ENCODE measurements at regions not wholly inside any gene's neighbourhood (a gene's known extent, or its start where the extent isn't known, plus 50 kb on each side); places are given as distances from the start of the nearest gene placed in this dataset.

GRCh38 chr3:110894574-110894973 is 177.0 kb upstream of the NECTIN3 start:
- no peak for FAIRE-seq
- DNase-seq (ENCODE audit: insufficient read length, low spot score) = no peak
- no peak for TF ChIP-seq POLR2A (IDR thresholded peaks at IDR 0.05; ENCODE audit: low read depth, low read length)

DNA sequence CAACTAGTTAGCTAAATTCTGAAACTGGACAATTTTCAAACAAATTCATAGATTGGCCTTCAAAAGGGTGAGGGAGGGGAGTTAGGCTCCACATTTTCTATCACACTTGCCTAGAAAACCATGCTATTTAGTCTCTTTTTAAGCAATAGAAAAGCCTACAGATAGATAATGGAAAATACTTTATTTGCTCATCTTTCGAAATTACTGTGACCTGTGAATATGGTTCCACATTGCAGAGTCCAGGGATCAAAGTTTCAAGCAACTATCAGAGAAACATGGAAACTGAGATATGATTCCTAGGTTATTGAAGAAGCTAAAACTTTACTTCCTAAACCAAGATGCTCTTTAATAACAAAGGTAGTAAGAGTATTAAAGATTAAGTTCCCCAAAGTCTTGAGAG is 176.6 kb upstream of the NECTIN3 start:
- TF ChIP-seq POLR2A (IDR thresholded peaks at IDR 0.05; ENCODE audit: low read depth, low read length) = no peak
- DNase-seq (ENCODE audit: insufficient read length, low spot score) (no peak), FAIRE-seq (no peak)

- DNase-seq (ENCODE audit: insufficient read length, low spot score) (no peak), FAIRE-seq (no peak)
- TF ChIP-seq POLR2A (IDR thresholded peaks at IDR 0.05; ENCODE audit: low read depth, low read length) = no peak
Observed at GRCh38 chr3:110897046-110897445, 174.6 kb upstream of the NECTIN3 start.

DNA sequence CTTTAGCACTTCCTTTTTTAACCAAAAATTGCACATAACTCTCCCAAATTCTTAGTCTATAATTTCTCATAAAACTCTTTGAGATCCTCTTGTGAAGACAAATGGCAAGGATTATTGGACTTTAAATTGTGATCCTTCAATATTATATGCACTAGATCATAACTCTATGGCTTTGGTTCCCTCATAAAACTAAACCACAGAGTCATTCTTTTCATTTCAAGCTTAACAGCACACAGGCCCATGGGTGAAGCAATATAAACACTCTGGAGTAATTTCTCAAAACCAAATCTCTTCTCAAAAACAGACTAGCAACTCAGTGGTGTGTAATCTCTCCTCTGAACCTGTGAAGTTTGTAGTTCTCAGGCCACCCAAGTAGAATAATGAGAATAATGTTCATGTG is 171.0 kb upstream of the NECTIN3 start:
- TF ChIP-seq POLR2A (IDR thresholded peaks at IDR 0.05; ENCODE audit: low read depth, low read length) = no peak
- no peak for FAIRE-seq
- no peak for DNase-seq (ENCODE audit: insufficient read length, low spot score)

DNA sequence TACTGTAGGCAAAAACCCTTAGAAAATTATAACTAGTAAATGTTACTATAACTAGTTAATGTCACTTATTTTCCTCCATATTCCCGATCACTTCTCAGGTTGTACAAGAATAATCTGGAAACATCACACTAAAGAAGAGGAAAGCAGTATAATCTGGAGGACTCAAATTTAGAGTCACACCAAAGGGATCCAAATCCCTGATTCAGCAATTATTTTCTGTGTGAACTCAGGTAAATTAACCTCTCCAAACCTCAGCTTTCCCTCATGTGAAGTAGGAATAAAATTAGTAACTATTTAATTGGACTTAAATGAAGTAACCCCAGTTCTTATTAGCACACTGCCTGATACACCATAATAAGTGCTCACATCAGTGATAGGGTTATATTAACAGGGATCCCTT is 170.1 kb upstream of the NECTIN3 start:
- DNase-seq (ENCODE audit: insufficient read length, low spot score) (no peak), FAIRE-seq (no peak)
- no peak for TF ChIP-seq POLR2A (IDR thresholded peaks at IDR 0.05; ENCODE audit: low read depth, low read length)

DNA sequence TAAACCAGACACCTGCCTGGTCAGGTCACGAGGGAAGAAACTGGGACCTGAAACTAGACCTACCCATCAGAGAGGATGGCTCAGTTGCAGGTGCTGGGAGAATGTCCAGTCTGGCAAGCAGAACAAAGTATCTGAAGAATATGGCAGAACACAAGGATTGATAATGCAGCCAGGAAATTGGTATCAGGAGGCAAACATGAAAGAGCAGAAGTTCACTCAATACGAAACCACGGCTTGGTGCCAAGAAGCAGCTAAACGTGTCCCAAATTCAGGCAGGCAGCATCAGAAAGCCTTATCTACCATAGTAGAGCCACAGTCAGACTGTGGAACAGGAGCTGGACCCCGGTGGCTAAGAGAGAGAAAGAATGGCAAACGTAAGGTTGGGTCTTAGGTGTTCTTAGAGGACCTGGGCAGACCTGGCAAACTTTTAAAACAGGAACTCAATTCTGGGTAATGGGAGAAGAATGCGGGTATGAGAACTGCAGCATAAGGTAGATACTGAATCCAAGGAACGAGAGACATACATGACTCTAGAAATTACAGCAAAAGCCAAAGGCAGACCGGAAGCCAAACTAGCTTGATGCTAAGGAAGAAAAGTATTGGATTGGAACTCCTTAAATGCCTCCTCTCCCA is 169.0 kb upstream of the NECTIN3 start:
- no peak for FAIRE-seq
- no peak for DNase-seq (ENCODE audit: insufficient read length, low spot score)
- no peak for TF ChIP-seq POLR2A (IDR thresholded peaks at IDR 0.05; ENCODE audit: low read depth, low read length)

DNA sequence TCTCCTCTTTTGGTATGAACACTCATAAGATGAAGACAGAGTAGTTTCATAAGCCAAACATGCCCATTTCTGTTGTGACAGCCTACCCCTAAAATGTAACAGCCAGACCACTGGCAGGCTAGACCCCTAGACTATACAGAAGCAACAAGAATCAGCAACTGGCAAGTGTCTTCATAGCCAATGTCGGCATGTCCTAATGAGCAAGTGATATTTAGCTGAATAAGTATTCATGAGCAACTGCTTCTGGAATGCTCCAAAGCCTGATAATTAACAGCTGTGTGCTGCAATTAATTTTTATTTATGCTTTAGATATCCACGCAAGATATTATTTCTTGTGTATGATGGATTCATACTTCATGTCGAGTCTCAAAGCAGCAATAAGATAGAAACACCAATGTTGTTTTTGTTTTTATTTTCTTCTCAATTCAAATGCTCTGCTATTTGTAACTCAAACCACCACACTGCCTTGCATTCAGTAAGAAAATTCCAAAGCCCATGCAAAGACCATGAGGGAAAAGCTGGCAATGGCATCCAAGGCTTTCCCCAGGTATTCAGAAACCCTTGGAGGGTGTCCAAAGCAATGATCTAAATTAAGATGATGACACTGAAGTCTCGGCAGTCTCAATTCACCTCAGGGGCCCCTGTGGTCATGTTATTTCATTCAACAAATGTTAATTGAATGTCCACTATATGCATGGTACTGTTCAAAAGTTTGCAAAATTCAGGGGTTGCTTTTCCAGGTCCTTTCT is 167.7 kb upstream of the NECTIN3 start:
- no peak for FAIRE-seq

GRCh38 chr3:110904520-110904890 is 167.1 kb upstream of the NECTIN3 start:
- TF ChIP-seq POLR2A (IDR thresholded peaks at IDR 0.05; ENCODE audit: low read depth, low read length) = no peak
- FAIRE-seq (no peak), DNase-seq (ENCODE audit: insufficient read length, low spot score) (no peak)

More for the DNA sequence above, 167.7 kb upstream of the NECTIN3 start:
- no peak for DNase-seq (ENCODE audit: insufficient read length, low spot score)
- no peak for TF ChIP-seq POLR2A (IDR thresholded peaks at IDR 0.05; ENCODE audit: low read depth, low read length)

- no peak for TF ChIP-seq POLR2A (IDR thresholded peaks at IDR 0.05; ENCODE audit: low read depth, low read length)
- DNase-seq (ENCODE audit: insufficient read length, low spot score) (no peak), FAIRE-seq (no peak)
Observed at GRCh38 chr3:110905121-110905520, 166.5 kb upstream of the NECTIN3 start.

DNA sequence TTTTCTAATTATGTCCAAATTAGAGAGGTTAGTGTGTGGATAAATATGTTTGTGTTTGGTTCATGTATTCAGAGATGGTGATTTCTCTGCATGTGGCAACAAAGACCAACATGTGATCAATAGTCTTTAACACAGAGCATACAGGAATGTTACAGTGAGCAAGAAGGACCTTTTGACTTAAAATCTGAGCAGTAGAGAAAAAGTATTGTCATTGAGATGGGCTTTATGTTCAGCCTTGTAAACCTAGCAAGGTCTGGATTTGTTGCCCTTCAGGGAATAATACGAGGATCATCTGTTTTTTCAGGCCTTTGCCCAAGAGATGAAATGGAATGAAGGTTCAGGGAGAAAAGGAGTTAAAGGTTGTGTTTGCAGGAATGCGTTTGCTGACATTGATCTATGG is 161.8 kb upstream of the NECTIN3 start:
- DNase-seq (ENCODE audit: insufficient read length, low spot score) (no peak), FAIRE-seq (no peak)
- no peak for TF ChIP-seq POLR2A (IDR thresholded peaks at IDR 0.05; ENCODE audit: low read depth, low read length)

GRCh38 chr3:110910346-110910955 is 161.2 kb upstream of the NECTIN3 start:
- DNase-seq (ENCODE audit: insufficient read length, low spot score) (no peak), FAIRE-seq (no peak)
- TF ChIP-seq POLR2A (IDR thresholded peaks at IDR 0.05; ENCODE audit: low read depth, low read length) = no peak

- no peak for FAIRE-seq
- no peak for TF ChIP-seq POLR2A (IDR thresholded peaks at IDR 0.05; ENCODE audit: low read depth, low read length)
- no peak for DNase-seq (ENCODE audit: insufficient read length, low spot score)
Observed at GRCh38 chr3:110918963-110919362, 152.7 kb upstream of the NECTIN3 start.

DNA sequence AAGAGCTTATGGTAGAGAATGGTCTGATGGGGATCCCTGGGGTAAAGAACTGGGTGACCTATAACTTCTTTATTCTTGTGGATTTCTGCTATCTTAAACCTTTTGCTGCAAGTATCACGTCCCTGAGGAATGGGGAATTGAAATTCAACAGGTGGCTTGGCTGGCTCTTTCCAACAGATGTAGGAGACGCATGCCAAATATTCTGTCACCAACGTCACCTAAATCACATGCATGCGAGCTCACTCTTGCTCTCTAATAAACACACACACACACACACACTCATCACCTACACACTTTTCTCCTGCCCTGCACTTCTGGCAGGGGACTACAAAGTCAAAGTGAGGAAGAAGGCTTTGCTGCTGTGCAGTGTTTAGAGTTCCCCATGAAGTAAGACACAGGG is 145.8 kb upstream of the NECTIN3 start:
- no peak for FAIRE-seq
- no peak for TF ChIP-seq POLR2A (IDR thresholded peaks at IDR 0.05; ENCODE audit: low read depth, low read length)
- no peak for DNase-seq (ENCODE audit: insufficient read length, low spot score)

DNA sequence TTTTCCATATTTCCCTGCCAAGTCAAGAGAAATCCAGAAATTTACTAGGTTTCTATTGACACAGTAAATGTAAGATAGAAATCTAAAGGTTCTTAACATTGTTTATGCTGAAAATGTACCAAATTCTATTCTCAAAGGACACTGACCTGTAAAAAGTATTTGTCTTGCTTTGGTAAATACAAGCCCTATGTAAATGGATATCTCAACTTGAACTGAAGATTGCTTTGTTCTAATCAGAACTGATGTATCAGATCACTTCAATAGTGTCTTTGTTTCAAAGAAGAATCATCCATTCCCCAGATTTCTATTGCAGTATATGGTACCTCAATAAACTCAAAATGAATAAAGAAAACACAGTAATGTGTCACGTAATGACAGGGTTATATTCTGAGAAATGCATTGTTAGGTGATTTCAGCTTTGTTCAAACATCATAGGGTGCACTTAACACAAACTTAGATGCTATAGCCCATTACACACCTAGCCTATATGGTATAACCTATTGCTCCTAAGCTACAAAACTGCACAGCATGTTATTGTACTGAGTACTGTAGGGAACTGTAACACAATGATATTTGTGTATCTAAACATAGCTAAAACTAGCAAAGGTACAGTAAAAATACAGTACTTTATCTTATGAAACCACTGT is 143.5 kb upstream of the NECTIN3 start:
- TF ChIP-seq POLR2A (IDR thresholded peaks at IDR 0.05; ENCODE audit: low read depth, low read length) = no peak
- no peak for FAIRE-seq
- no peak for DNase-seq (ENCODE audit: insufficient read length, low spot score)

Measured in H54 (cell line).